ENCODE measurements at regions not wholly inside any gene's neighbourhood (a gene's known extent, or its start where the extent isn't known, plus 50 kb on each side); places are given as distances from the start of the nearest gene placed in this dataset.
A peak's percentile ranks its signal among the peaks of the same experiment; 100 is the strongest.

DNA sequence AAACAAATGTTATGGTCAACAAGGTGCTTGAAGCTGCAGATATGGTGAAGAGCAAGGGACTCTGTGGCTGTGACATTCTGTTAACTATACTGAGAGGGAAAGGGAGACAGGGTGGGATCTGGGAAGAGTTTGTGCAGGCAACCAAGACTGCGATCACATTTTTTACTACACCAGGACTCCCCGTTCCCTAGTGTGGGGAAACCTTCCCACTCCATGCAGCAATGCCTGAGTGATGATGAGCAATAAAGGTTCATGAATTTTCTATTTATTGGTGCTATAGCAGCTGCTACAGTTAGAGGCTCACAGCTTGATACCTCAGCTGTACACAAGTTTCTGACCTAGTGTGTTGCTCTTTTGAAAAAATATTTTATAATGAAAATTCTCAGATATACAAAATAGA lies 160.9 kb upstream of the SGO1 start:
- TF ChIP-seq, protein P1, sequence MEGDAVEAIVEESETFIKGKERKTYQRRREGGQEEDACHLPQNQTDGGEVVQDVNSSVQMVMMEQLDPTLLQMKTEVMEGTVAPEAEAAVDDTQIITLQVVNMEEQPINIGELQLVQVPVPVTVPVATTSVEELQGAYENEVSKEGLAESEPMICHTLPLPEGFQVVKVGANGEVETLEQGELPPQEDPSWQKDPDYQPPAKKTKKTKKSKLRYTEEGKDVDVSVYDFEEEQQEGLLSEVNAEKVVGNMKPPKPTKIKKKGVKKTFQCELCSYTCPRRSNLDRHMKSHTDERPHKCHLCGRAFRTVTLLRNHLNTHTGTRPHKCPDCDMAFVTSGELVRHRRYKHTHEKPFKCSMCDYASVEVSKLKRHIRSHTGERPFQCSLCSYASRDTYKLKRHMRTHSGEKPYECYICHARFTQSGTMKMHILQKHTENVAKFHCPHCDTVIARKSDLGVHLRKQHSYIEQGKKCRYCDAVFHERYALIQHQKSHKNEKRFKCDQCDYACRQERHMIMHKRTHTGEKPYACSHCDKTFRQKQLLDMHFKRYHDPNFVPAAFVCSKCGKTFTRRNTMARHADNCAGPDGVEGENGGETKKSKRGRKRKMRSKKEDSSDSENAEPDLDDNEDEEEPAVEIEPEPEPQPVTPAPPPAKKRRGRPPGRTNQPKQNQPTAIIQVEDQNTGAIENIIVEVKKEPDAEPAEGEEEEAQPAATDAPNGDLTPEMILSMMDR (IDR thresholded peaks at IDR 0.05; ENCODE audit: borderline replicate concordance, control extremely low read depth, extremely low read depth, insufficient read depth, missing control alignments): no peak
- in situ Hi-C loops (cut with MboI; ENCODE audit: low sequenced_read_pairs, unreplicated experiment): no loop called here
- DNase-seq (ENCODE audit: low spot score): no peak

DNA sequence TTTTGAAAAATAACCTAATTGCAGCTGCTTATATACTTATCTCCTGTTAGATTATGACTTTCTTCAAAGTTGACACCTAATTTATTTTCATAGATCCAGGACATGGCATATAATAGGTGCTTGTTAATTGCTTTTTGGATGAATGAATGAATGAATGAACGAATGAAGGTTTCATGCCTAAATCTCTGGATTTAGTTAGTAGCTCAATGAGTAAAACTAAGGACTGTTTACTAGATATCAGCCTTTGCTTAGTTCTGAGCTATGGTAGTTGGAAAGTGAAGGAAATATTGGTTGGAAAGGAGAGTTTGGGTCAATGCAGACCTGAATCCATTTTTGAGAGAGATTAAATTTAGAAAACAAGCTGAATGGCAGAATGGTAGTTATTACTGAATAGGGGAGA lies 160.4 kb upstream of the SGO1 start:
- DNase-seq (ENCODE audit: low spot score): no peak
- in situ Hi-C loops (cut with MboI; ENCODE audit: low sequenced_read_pairs, unreplicated experiment): no loop called here
- TF ChIP-seq, protein P1 (IDR thresholded peaks at IDR 0.05; ENCODE audit: borderline replicate concordance, control extremely low read depth, extremely low read depth, insufficient read depth, missing control alignments): no peak

DNA sequence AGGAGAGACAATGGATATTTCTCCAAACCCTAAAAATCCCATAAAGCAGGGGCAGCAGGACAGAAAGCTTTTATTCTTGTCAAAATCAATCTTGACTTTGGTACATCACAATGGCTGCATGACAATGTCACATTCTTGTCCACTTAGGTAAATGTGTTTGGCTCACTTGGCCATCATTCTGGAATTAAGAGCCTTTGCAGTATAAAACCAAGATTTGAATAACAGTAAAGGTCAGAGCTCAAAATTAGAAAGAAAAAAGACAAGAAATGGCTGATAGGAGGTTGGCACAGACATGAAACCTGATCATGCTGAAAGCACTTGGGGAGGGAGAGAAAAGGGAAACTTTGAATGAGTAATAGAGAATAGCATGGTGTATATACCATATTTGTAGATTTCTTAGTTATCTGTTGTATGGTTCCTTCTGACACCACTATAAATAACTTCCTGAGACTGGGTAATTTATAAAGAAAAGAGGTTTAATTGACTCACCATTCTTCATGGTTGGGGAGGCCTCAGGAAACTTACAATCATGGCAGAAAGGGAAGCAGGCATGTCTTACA lies 158.5 kb upstream of the SGO1 start:
- in situ Hi-C loops (cut with MboI; ENCODE audit: low sequenced_read_pairs, unreplicated experiment): no loop called here
- TF ChIP-seq, protein P1 (IDR thresholded peaks at IDR 0.05; ENCODE audit: borderline replicate concordance, control extremely low read depth, extremely low read depth, insufficient read depth, missing control alignments): no peak

DNA sequence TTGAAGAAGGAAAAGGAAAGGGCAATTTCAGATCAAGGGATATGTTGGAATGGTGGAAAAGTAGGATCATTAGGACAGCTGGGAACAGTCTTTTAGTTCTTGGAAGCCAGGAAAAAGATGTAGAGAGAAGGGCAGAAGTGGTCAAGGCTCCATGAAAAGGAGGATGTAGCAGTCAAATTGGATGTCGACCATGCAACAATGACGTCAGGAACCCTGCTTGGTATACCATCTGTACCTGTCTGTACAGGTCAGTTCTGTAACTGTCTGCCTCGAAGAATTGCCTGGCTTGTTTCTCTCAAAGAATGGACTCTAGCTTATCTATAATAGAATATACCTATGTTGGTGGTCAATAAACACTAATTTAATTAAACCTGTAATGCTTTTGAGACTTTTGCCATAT lies 157.8 kb upstream of the SGO1 start:
- DNase-seq (ENCODE audit: low spot score): no peak
- TF ChIP-seq, protein P1 (IDR thresholded peaks at IDR 0.05; ENCODE audit: borderline replicate concordance, control extremely low read depth, extremely low read depth, insufficient read depth, missing control alignments): no peak
- in situ Hi-C loops (cut with MboI; ENCODE audit: low sequenced_read_pairs, unreplicated experiment): no loop called here

More for the DNA sequence above, 158.5 kb upstream of the SGO1 start:
- DNase-seq (ENCODE audit: low spot score): no peak

- in situ Hi-C loops (cut with MboI; ENCODE audit: low sequenced_read_pairs, unreplicated experiment): no loop called here
- TF ChIP-seq, protein P1 (IDR thresholded peaks at IDR 0.05; ENCODE audit: borderline replicate concordance, control extremely low read depth, extremely low read depth, insufficient read depth, missing control alignments): peak; percentile 81
- peak; percentile 48 for DNase-seq (ENCODE audit: low spot score)
These were observed 154.4 kb upstream of the SGO1 start for GRCh38 chr3:20340324-20340928.

- in situ Hi-C loops (cut with MboI; ENCODE audit: low sequenced_read_pairs, unreplicated experiment): no loop called here
- no peak for DNase-seq (ENCODE audit: low spot score)
- TF ChIP-seq, protein P1 (IDR thresholded peaks at IDR 0.05; ENCODE audit: borderline replicate concordance, control extremely low read depth, extremely low read depth, insufficient read depth, missing control alignments): no peak
These were observed 150.6 kb upstream of the SGO1 start for GRCh38 chr3:20336572-20336971.

Measured in GM13976 (cell line).